ENCODE measurements at regions not wholly inside any gene's neighbourhood (a gene's known extent, or its start where the extent isn't known, plus 50 kb on each side); places are given as distances from the start of the nearest gene placed in this dataset.

- Histone ChIP-seq H3K9me2 (ENCODE audit: low read depth, low read length) (no peaks in the 10 kb centered on the region), H4K20me1 (ENCODE audit: insufficient read depth, low read length) (no peaks in the 10 kb centered on the region), H3K9ac (ENCODE audit: low read length) (no peak overlapping the region), H3F3A (ENCODE audit: insufficient read depth, low read length) (no peaks in the 10 kb centered on the region), H3K4me3 (ENCODE audit: low read depth, low read length, poor library complexity, severe bottlenecking) (no peak overlapping the region), H3K4me1 (ENCODE audit: insufficient read depth, low read length, severe bottlenecking) (no peaks in the 10 kb centered on the region), H3K27ac (ENCODE audit: low read depth, low read length, poor library complexity, severe bottlenecking) (no peak overlapping the region), H3K27me3 (ENCODE audit: insufficient read depth, low read length) (no peaks in the 10 kb centered on the region), H2AFZ (ENCODE audit: low read length) (no peak overlapping the region), H3K4me2 (ENCODE audit: low read length) (no peak overlapping the region), H3K79me2 (ENCODE audit: insufficient read depth, low read length) (no peaks in the 10 kb centered on the region), H3K36me3 (ENCODE audit: insufficient read depth, low read length) (no peaks in the 10 kb centered on the region), H3K9me3 (ENCODE audit: low read length) (no peaks in the 10 kb centered on the region)
- TF ChIP-seq CTCF (IDR thresholded peaks at IDR 0.05; ENCODE audit: low read length): no peak
Measured at GRCh38 chr13:108496362-108497210, 132.8 kb upstream of the MYO16 start.

- Histone ChIP-seq H3K9me2 (ENCODE audit: low read depth, low read length) (no peaks in the 10 kb centered on the region), H2AFZ (ENCODE audit: low read length) (no peak overlapping the region), H3K9ac (ENCODE audit: low read length) (no peak overlapping the region), H3K4me2 (ENCODE audit: low read length) (no peak overlapping the region), H3K79me2 (ENCODE audit: insufficient read depth, low read length) (no peaks in the 10 kb centered on the region), H3K36me3 (ENCODE audit: insufficient read depth, low read length) (no peaks in the 10 kb centered on the region), H4K20me1 (ENCODE audit: insufficient read depth, low read length) (no peaks in the 10 kb centered on the region), H3K27ac (ENCODE audit: low read depth, low read length, poor library complexity, severe bottlenecking) (no peak overlapping the region), H3K9me3 (ENCODE audit: low read length) (no peaks in the 10 kb centered on the region), H3F3A (ENCODE audit: insufficient read depth, low read length) (no peaks in the 10 kb centered on the region), H3K4me1 (ENCODE audit: insufficient read depth, low read length, severe bottlenecking) (no peaks in the 10 kb centered on the region), H3K4me3 (ENCODE audit: low read depth, low read length, poor library complexity, severe bottlenecking) (no peak overlapping the region), H3K27me3 (ENCODE audit: insufficient read depth, low read length) (no peaks in the 10 kb centered on the region)
- TF ChIP-seq EZH2 (IDR thresholded peaks at IDR 0.05; ENCODE audit: borderline replicate concordance, low read length) (no peak), CTCF (IDR thresholded peaks at IDR 0.05; ENCODE audit: low read length) (no peak)
Measured at GRCh38 chr13:108500711-108501110, 128.7 kb upstream of the MYO16 start.

DNA sequence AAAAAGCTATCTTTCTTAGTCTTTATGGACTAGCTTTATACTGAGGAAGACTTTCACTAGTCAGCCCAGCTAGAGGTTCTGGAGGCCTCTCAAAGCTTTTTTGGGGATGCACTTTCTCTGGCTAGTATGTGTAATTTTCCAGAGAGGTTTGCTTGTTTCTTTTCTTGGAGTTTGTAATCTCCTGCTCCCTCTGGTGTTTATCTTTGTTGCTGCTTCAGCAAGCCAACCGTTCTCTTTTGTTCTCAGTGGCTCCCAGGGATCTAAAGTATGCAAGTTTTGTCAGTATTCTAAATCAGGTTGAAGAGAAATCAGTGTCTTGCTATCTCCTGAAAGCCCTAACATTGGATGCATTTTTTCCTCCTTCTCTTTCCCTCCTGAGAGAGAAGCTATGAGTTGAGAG, 121.1 kb upstream of the MYO16 start:
- Histone ChIP-seq H3K36me3 (ENCODE audit: insufficient read depth, low read length) (no peaks in the 10 kb centered on the region), H3K79me2 (ENCODE audit: insufficient read depth, low read length) (no peaks in the 10 kb centered on the region), H3K4me1 (ENCODE audit: insufficient read depth, low read length, severe bottlenecking) (no peaks in the 10 kb centered on the region), H3K9me2 (ENCODE audit: low read depth, low read length) (no peaks in the 10 kb centered on the region), H3F3A (ENCODE audit: insufficient read depth, low read length) (no peaks in the 10 kb centered on the region), H2AFZ (ENCODE audit: low read length) (no peak overlapping the region), H3K4me2 (ENCODE audit: low read length) (no peak overlapping the region), H3K9ac (ENCODE audit: low read length) (no peak overlapping the region), H3K27me3 (ENCODE audit: insufficient read depth, low read length) (no peaks in the 10 kb centered on the region), H3K9me3 (ENCODE audit: low read length) (no peaks in the 10 kb centered on the region), H3K4me3 (ENCODE audit: low read depth, low read length, poor library complexity, severe bottlenecking) (no peak overlapping the region), H3K27ac (ENCODE audit: low read depth, low read length, poor library complexity, severe bottlenecking) (no peak overlapping the region), H4K20me1 (ENCODE audit: insufficient read depth, low read length) (no peaks in the 10 kb centered on the region)
- no peak for TF ChIP-seq EZH2 (IDR thresholded peaks at IDR 0.05; ENCODE audit: borderline replicate concordance, low read length)
- peak; percentile 32; the same call in 1 of the 2 replicates for TF ChIP-seq CTCF (IDR thresholded peaks at IDR 0.05; ENCODE audit: low read length)

Measured in OCI-LY1 (cell line).